ENCODE measurements at regions not wholly inside any gene's neighbourhood (a gene's known extent, or its start where the extent isn't known, plus 50 kb on each side); places are given as distances from the start of the nearest gene placed in this dataset.

DNA sequence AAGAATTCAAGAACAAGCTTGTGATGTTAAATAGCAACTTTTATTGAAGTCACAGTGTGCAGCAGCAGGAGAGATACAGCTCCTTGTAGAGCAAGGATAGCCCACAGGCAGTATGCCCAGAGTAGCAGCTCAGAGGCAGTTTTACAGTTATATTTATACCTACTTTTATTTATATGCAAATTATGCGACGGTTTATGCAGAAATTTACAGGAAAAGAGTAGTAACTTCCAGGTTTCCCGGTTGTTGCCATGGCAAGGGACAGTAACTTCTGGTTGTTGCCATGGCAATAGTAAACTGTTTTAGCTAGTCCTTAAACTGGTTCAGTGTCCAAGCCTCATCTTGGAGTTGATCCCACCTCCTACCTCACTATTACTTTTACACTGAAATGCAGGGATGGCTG is 344.6 kb upstream of the LYPLAL1 start:
- CTCF ChIA-PET, result no interaction called here
- in situ Hi-C loops (cut with MboI), result no loop called here
- FAIRE-seq (no peak), DNase-seq (ENCODE audit: low read depth, low spot score) (no peak), ATAC-seq (no peak)
- H3K79me2 ChIP-seq (ENCODE audit: control insufficient read depth, insufficient read depth, low read length), result no peaks in the 10 kb centered on the region
- H3K4me1 ChIP-seq (ENCODE audit: control insufficient read depth, insufficient read depth, low read length), result no peaks in the 10 kb centered on the region
- H2AFZ ChIP-seq (ENCODE audit: control insufficient read depth, low read depth, low read length), result no peak overlapping the region
- H4K20me1 ChIP-seq (ENCODE audit: control insufficient read depth, insufficient read depth), result no peaks in the 10 kb centered on the region
- intact Hi-C loops (cut with micrococcal nuclease; ENCODE audit: unreplicated experiment), result no loop called here
- SMC1A ChIA-PET (ENCODE audit: uncharacterized antibody, unreplicated experiment), result interaction anchor here (0.7 kb wide), 1 partner anchor 11 kb away, joined by 3 read pairs; no protein-coding TSS in a partner anchor
- POLR2A ChIA-PET, result no interaction called here
- TF ChIP-seq ZBTB33 (IDR thresholded peaks at IDR 0.05) (no peak), BCL3 (IDR thresholded peaks at IDR 0.05; ENCODE audit: borderline replicate concordance, insufficient read depth, low read depth, low read length, poor library complexity, severe bottlenecking) (no peak)
- TF ChIP-seq, protein P1, sequence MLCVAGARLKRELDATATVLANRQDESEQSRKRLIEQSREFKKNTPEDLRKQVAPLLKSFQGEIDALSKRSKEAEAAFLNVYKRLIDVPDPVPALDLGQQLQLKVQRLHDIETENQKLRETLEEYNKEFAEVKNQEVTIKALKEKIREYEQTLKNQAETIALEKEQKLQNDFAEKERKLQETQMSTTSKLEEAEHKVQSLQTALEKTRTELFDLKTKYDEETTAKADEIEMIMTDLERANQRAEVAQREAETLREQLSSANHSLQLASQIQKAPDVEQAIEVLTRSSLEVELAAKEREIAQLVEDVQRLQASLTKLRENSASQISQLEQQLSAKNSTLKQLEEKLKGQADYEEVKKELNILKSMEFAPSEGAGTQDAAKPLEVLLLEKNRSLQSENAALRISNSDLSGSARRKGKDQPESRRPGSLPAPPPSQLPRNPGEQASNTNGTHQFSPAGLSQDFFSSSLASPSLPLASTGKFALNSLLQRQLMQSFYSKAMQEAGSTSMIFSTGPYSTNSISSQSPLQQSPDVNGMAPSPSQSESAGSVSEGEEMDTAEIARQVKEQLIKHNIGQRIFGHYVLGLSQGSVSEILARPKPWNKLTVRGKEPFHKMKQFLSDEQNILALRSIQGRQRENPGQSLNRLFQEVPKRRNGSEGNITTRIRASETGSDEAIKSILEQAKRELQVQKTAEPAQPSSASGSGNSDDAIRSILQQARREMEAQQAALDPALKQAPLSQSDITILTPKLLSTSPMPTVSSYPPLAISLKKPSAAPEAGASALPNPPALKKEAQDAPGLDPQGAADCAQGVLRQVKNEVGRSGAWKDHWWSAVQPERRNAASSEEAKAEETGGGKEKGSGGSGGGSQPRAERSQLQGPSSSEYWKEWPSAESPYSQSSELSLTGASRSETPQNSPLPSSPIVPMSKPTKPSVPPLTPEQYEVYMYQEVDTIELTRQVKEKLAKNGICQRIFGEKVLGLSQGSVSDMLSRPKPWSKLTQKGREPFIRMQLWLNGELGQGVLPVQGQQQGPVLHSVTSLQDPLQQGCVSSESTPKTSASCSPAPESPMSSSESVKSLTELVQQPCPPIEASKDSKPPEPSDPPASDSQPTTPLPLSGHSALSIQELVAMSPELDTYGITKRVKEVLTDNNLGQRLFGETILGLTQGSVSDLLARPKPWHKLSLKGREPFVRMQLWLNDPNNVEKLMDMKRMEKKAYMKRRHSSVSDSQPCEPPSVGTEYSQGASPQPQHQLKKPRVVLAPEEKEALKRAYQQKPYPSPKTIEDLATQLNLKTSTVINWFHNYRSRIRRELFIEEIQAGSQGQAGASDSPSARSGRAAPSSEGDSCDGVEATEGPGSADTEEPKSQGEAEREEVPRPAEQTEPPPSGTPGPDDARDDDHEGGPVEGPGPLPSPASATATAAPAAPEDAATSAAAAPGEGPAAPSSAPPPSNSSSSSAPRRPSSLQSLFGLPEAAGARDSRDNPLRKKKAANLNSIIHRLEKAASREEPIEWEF (IDR thresholded peaks at IDR 0.05; ENCODE audit: insufficient replicate concordance, low read depth, low read length), result no peak
- no peak overlapping the region for H3K27ac ChIP-seq (ENCODE audit: control insufficient read depth, insufficient read depth)
- WGBS (ENCODE audit: insufficient coverage, insufficient replicate concordance, low lambda C conversion rate, missing lambda C conversion rate), result 19% methylated on average over 3 of the region's 3 CpGs
- BruUV-seq (replicated peaks), result no TSS peak
- no peaks in the 10 kb centered on the region for H3K9me3 ChIP-seq (replicated peaks; ENCODE audit: control insufficient read depth, insufficient read depth, low read length)
- no peak overlapping the region for H3K4me3 ChIP-seq
- no peak overlapping the region for H3K4me2 ChIP-seq (ENCODE audit: control insufficient read depth, insufficient read depth)
- no peaks in the 10 kb centered on the region for H3K36me3 ChIP-seq (ENCODE audit: control insufficient read depth in 2 of 2, insufficient read depth in 2 of 2, low read length in 1 of 2)
- H3K27me3 ChIP-seq (replicated peaks in 1 of 2; ENCODE audit: control insufficient read depth in 2 of 2, insufficient read depth in 2 of 2, low read length in 1 of 2), result no peaks in the 10 kb centered on the region
- RAD21 ChIA-PET (ENCODE audit: unreplicated experiment), result no interaction called here
- no peak overlapping the region for H3K9ac ChIP-seq (ENCODE audit: control insufficient read depth, insufficient read depth, low read length)

Measured in GM12878 (cell line).